ENCODE measurements at regions not wholly inside any gene's neighbourhood (a gene's known extent, or its start where the extent isn't known, plus 50 kb on each side); places are given as distances from the start of the nearest gene placed in this dataset.

DNA sequence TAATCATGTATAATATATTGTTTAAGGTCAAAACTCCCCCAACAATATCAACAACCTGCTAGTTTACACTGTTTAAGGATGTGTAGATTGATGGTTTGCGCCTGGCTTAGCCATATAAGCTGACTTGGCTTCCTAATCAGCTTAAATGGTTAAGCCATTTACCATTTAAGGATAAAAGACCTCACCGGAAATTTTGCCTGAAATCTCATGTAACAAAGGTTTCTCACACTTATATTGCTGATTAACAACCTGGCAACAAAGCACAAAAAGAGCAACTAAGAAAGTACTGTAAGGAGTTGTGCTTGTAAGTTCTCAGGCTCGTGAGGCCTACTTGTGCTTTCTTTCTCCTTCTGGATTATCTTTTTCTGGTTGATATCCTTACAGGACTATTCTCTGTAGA, 485.2 kb downstream of the GABRG1 start:
- TF ChIP-seq, protein P1, sequence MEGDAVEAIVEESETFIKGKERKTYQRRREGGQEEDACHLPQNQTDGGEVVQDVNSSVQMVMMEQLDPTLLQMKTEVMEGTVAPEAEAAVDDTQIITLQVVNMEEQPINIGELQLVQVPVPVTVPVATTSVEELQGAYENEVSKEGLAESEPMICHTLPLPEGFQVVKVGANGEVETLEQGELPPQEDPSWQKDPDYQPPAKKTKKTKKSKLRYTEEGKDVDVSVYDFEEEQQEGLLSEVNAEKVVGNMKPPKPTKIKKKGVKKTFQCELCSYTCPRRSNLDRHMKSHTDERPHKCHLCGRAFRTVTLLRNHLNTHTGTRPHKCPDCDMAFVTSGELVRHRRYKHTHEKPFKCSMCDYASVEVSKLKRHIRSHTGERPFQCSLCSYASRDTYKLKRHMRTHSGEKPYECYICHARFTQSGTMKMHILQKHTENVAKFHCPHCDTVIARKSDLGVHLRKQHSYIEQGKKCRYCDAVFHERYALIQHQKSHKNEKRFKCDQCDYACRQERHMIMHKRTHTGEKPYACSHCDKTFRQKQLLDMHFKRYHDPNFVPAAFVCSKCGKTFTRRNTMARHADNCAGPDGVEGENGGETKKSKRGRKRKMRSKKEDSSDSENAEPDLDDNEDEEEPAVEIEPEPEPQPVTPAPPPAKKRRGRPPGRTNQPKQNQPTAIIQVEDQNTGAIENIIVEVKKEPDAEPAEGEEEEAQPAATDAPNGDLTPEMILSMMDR (IDR thresholded peaks at IDR 0.05; ENCODE audit: borderline replicate concordance, insufficient read depth, low read depth, low read length) = no peak

DNA sequence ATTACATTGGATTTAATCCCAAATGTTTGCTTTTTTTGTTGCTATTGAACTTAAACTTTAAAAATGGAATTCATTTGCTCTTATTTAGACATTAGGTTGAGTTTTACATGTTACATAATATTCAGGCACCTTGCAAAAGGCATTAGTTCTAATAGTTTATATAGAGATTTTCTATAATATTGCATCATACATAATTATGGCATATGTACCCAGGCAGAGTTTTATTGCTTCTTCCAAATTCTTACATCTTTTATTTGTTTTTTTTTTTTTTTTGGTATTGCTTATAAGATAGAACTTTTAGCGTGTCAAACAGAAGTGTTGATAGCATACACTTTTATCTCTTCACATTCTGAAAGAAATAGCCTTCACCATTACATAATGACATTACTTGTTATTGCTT, 487.7 kb downstream of the GABRG1 start:
- TF ChIP-seq, protein P1 (IDR thresholded peaks at IDR 0.05; ENCODE audit: borderline replicate concordance, insufficient read depth, low read depth, low read length) = no peak
- no peak overlapping the region for H3K4me3 ChIP-seq (ENCODE audit: low read depth, low read length)

More for the DNA sequence above, 485.2 kb downstream of the GABRG1 start:
- no peak overlapping the region for H3K4me3 ChIP-seq (ENCODE audit: low read depth, low read length)

DNA sequence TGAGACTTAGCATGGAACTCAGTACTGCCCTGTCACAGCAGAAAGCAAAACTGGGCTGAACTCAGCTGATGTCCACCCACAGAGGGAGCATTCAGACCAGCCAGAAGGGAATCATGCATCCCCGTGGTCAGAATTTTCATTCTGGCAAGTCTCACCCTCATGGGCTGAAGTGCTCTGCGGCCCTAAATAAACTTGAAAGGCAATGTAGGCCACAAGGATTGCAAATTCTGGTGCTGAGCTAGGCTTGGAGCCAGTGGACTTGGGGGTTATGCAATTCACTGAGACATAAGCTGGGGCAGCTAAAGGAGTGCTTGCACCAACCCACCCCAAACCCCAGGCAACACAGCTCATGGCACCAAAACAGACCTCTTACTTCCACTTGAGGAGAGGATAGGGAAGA, 494.1 kb downstream of the GABRG1 start:
- no peak overlapping the region for H3K4me3 ChIP-seq (ENCODE audit: low read depth, low read length)
- TF ChIP-seq, protein P1 (IDR thresholded peaks at IDR 0.05; ENCODE audit: borderline replicate concordance, insufficient read depth, low read depth, low read length) = no peak

DNA sequence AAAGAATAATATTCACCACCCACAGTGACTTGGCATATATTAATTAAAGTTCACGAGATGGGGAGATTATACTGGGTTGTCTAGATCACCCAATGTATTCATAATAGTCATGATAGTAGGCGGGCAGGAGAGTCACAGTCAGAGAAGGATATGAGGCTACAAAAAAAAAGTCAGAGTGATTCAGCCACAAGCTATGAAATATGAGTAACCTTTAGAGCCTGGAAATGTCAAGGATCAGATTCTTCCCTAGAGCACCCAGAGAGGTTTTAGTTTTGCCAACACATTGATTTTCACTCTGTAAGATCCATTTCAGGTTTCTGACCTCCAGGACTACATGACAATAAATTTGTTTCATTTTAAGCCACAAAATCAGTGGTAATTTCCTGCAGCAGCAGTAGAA, 501.9 kb downstream of the GABRG1 start:
- TF ChIP-seq, protein P1 (IDR thresholded peaks at IDR 0.05; ENCODE audit: borderline replicate concordance, insufficient read depth, low read depth, low read length) = no peak
- no peak overlapping the region for H3K4me3 ChIP-seq (ENCODE audit: low read depth, low read length)

DNA sequence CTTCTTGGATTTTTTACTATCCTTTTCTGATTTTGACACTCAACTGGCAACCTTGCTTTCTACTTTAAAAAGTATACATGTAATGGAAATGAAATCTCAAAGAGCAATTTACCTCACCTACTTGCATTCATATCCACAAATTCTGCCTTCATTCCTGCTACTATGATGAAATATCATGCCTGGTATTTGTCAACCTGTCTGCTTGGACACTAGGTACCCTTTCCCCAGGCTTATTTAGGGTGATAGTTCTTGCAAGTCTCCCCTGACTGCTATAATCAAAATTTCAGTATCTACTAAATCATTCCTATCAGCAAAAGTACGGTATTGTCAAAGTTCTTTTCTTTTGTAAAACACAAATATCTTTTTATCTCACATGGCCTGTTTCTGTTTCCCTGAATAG, 503.0 kb downstream of the GABRG1 start:
- TF ChIP-seq, protein P1 (IDR thresholded peaks at IDR 0.05; ENCODE audit: borderline replicate concordance, insufficient read depth, low read depth, low read length) = no peak
- no peak overlapping the region for H3K4me3 ChIP-seq (ENCODE audit: low read depth, low read length)

DNA sequence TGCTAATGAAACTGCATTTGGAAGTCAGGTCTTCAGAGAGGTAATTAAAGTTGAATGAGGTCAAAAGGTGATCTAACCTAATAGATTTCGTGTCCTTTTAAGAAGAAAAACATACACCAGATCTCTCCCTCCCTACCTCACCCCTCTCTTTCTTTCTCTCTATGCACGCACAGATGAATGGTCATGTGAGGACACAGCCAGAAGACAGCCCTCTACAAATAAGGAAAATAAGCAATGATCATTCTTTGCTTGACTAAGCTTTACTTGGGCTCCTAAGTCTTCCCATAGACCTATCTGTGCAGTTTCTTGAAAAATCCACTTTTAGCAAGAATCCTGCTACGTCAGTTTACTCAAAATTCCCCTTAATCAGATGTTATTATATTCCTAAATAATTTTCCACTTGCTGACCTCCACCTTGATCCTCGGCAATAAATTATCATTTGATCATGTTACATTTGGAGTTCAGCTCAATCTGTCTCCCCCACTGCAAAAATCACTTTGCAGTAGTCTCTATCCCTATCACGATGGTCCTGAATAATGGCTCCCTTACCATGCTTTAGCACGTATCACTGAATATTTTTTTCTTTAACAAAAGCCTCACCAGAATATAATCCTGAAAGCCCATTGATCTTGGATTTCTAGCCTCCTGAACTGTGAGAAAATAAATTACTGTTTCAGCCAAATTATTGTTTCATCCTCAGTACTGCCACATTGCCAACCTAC, 527.3 kb downstream of the GABRG1 start:
- TF ChIP-seq, protein P1 (IDR thresholded peaks at IDR 0.05; ENCODE audit: borderline replicate concordance, insufficient read depth, low read depth, low read length) = no peak
- no peak overlapping the region for H3K4me3 ChIP-seq (ENCODE audit: low read depth, low read length)

DNA sequence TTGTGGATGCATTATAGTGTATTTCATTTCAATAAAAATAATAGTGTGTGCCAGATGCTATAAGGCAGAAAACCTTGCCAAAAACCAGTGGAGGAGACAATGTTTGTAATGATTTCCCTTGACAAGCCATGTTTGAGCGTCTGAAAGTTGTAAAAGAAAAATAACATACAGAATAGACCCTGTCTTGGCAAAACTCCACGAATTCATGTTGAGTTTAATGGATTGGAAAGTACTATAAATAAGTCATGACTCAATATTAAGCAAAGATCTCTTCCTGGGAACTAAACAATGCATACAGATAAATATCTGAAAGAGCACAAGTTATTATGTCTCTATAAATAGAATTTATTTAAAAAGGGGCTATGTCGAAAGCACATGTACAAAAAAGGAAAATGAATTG, 543.5 kb downstream of the GABRG1 start:
- TF ChIP-seq, protein P1 (IDR thresholded peaks at IDR 0.05; ENCODE audit: borderline replicate concordance, insufficient read depth, low read depth, low read length) = no peak
- no peak overlapping the region for H3K4me3 ChIP-seq (ENCODE audit: low read depth, low read length)
